HepG2 (cell line): ENCODE measurements at regions not wholly inside any gene's neighbourhood (a gene's known extent, or its start where the extent isn't known, plus 50 kb on each side); places are given as distances from the start of the nearest gene placed in this dataset.
"Not testable (repeated sequence)": the region's sequence is repeated elsewhere in the genome, so short reads cannot be mapped to it uniquely, and the experiment has no call there.

Experiments used
- ATAC-seq: fragments of 200-7000 bp; cut with Tn5 transposase; 3 replicates; pipeline ENCODE4 v1.9.1; 2020; ENCODE audit warnings: mild to moderate bottlenecking, moderate library complexity
- BruUV-seq: library from RNA; stranded (reverse); fragments of 400-500 nt; replicated peaks from 2 replicates; lab custom pipeline; 2021; lab: Mats Ljungman, UMichigan
- CTCF ChIA-PET: fragments of 300-600 bp; formaldehyde crosslinking; extraction: SDS; loops from one replicate; lab custom pipeline; 2021; ENCODE audit warnings: low total read pairs, inconsistent platforms, low intra/inter-chr PET ratio; lab: Yijun Ruan, JAX
- POLR2A ChIA-PET: fragments of 350-600 bp; sonication (Branson Sonifier 250); formaldehyde crosslinking; loops from one replicate; lab custom pipeline; 2020; ENCODE audit warnings: antibody characterized with exemption, inconsistent platforms; lab: Yijun Ruan, JAX
- DNase-seq: peaks from one replicate; pipeline ENCODE4 v3.0.0-alpha.2; 2015; ENCODE audit warnings: low spot score
- FAIRE-seq: peaks from 3 replicates; lab custom pipeline; 2011; peaks lifted over from hg19 to GRCh38; lab: Jason Lieb, UNC
- H2AFZ ChIP-seq: one replicate; pipeline ENCODE4 v1.6.1; 2011; ENCODE audit warnings: low read length, inconsistent platforms
- H3K27ac ChIP-seq: fragments of 300-600 bp; 3 replicates; pipeline ENCODE4 v1.8.0; 2011; ENCODE audit warnings: mixed run types, mild to moderate bottlenecking, mixed read lengths, low read length, inconsistent platforms; ENCODE audit not compliant: insufficient read depth; ENCODE audit errors: extremely low read length
- H3K27me3 ChIP-seq, 2 experiments: fragments of 200-600 bp in 1 of 2; 2 replicates in 1 of 2; 3 replicates in 1 of 2; pipeline versions ENCODE4 v1.6.0 to v1.8.0; 2011; ENCODE audit warnings: low read length in 2 of 2, mild to moderate bottlenecking in 2 of 2, moderate library complexity in 2 of 2, inconsistent platforms in 1 of 2; ENCODE audit not compliant: insufficient read depth in 2 of 2, control insufficient read depth in 1 of 2
- H3K36me3 ChIP-seq, 2 experiments: fragments of 200-600 bp in 1 of 2; replicated peaks in 1 of 2; 2 replicates in 1 of 2; 3 replicates in 1 of 2; pipeline versions ENCODE4 v1.5.1 to v1.8.0; 2011; ENCODE audit warnings: low read length in 2 of 2, inconsistent platforms in 1 of 2; ENCODE audit not compliant: insufficient read depth in 2 of 2, control insufficient read depth in 1 of 2
- H3K4me1 ChIP-seq: 2 replicates; pipeline ENCODE4 v1.5.1; 2012; ENCODE audit warnings: low read length, inconsistent platforms; ENCODE audit not compliant: insufficient read depth
- H3K4me2 ChIP-seq: 2 replicates; pipeline ENCODE4 v1.6.0; 2011; ENCODE audit warnings: low read depth, low read length, inconsistent platforms
- H3K4me3 ChIP-seq, 3 experiments: fragments of 200-600 bp in 1 of 3; sonication (generic), shearing (Covaris generic) in 1 of 3; replicated peaks in 1 of 3; 2 replicates each; pipeline ENCODE4 v1.5.1; 2011 to 2016; ENCODE audit warnings: low read length in 3 of 3, inconsistent platforms in 2 of 3, low read depth in 2 of 3, mild to moderate bottlenecking in 2 of 3, control low read depth in 1 of 3, mixed read lengths in 1 of 3; ENCODE audit not compliant: insufficient read depth in 1 of 3
- H3K79me2 ChIP-seq: one replicate; pipeline ENCODE4 v1.6.1; 2011; ENCODE audit warnings: low read length, inconsistent platforms; ENCODE audit not compliant: insufficient read depth
- H3K9ac ChIP-seq: 2 replicates; pipeline ENCODE4 v1.6.0; 2011; ENCODE audit warnings: mild to moderate bottlenecking, low read depth, low read length, inconsistent platforms; ENCODE audit not compliant: insufficient read depth
- H3K9me3 ChIP-seq: 2 replicates; pipeline ENCODE4 v1.5.1; 2012; ENCODE audit warnings: mild to moderate bottlenecking, low read length
- H4K20me1 ChIP-seq: 2 replicates; pipeline ENCODE4 v1.6.0; 2011; ENCODE audit warnings: inconsistent platforms, mild to moderate bottlenecking, low read length, moderate library complexity; ENCODE audit not compliant: insufficient read depth
- ZNF12 ChIP-seq: sonication (generic); formaldehyde crosslinking; IDR thresholded peaks from 2 replicates; pipeline ENCODE4 v1.5.0; 2020; ENCODE audit warnings: missing genetic modification reagents
- WGBS: methylation state at CpG from one replicate; pipeline ENCODE4 v1.1.6; 2017; ENCODE audit warnings: low lambda C conversion rate; 5-methylcytosine and 5-hydroxymethylcytosine counted together
- in situ Hi-C: cut with HindIII; loops from 2 replicates; pipeline ENCODE4 v1.10.0; 2017; ENCODE audit warnings: low pct_unique_long_range_greater_than_20kb; ENCODE audit not compliant: extremely low pct_ligation_motif_present
- intact Hi-C: fragments of 100-400 bp; cut with micrococcal nuclease; formaldehyde crosslinking; loops from one replicate; pipeline ENCODE4 v1.10.0; 2022; ENCODE audit not compliant: unreplicated experiment
- TF ChIP-seq, protein P1 (sequence below), 2 experiments: sonication (generic) in 1 of 2; formaldehyde crosslinking in 1 of 2; IDR thresholded peaks; 2 replicates each; pipeline versions ENCODE4 v1.4.0 to v1.6.1; 2018 to 2020; ENCODE audit warnings: missing genetic modification reagents in 2 of 2, borderline replicate concordance in 1 of 2, low read depth in 1 of 2, mild to moderate bottlenecking in 1 of 2, missing biosample characterization in 1 of 2
- TF ChIP-seq, protein P2 (sequence below): sonication (generic); formaldehyde crosslinking; IDR thresholded peaks from 2 replicates; pipeline ENCODE4 v1.8.0; 2022; ENCODE audit warnings: missing genetic modification reagents, mild to moderate bottlenecking, inconsistent platforms, borderline replicate concordance
- TF ChIP-seq, protein P3 (sequence below): sonication (generic); formaldehyde crosslinking; IDR thresholded peaks from 2 replicates; pipeline ENCODE4 v1.5.0; 2020; ENCODE audit warnings: mild to moderate bottlenecking, missing genetic modification reagents, borderline replicate concordance

DNA sequence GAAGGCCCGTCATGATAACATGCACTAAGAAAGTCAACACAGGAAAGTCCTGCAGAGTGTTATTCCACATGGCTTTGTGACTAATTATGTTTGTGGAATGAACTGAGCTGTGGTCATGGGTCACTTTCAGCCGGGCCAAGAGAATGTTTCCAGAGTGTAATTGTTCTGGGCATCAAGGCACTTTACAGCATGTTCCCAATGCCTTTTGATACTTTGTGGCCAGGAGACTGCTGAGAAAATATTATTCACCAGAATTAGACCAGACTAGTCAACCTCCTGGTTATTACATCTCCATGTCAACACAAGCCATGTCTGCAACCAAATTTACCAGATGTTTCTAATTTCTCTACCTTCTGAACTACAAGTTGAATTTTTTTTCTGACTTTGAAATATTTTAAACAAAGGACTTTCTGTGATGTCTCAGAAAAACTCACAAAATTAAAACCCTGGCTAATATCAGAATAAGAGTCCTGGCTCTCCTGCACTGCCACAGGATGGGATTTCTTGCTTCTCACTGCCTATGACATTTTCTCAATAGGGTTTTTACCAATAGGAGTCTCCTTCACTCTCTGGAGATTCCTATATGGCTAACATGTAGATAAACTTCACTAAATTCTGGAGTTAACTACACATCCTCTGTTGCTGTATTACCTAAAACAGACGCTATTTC lies 90.6 kb upstream of the WDR75 start (continued):
- TF ChIP-seq, protein P1, sequence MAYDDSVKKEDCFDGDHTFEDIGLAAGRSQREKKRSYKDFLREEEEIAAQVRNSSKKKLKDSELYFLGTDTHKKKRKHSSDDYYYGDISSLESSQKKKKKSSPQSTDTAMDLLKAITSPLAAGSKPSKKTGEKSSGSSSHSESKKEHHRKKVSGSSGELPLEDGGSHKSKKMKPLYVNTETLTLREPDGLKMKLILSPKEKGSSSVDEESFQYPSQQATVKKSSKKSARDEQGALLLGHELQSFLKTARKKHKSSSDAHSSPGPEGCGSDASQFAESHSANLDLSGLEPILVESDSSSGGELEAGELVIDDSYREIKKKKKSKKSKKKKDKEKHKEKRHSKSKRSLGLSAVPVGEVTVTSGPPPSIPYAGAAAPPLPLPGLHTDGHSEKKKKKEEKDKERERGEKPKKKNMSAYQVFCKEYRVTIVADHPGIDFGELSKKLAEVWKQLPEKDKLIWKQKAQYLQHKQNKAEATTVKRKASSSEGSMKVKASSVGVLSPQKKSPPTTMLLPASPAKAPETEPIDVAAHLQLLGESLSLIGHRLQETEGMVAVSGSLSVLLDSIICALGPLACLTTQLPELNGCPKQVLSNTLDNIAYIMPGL (CRISPR knock-in tag; IDR thresholded peaks at IDR 0.05; ENCODE audit: borderline replicate concordance in 1 of 2, low read depth in 1 of 2), result no peak
- TF ChIP-seq, protein P2, sequence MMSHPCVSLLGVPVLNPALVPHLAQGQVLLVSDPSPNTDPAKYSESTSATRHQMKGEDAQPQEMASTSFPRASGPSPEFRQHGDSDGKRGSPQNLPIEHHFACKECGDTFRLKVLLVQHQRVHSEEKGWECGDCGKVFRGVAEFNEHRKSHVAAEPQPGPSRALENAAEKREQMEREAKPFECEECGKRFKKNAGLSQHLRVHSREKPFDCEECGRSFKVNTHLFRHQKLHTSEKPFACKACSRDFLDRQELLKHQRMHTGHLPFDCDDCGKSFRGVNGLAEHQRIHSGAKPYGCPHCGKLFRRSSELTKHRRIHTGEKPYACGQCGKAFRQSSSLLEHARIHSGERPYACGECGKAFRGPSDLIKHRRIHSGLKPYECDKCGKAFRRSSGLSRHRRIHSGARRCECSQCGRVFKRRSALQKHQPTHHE (CRISPR knock-in tag), result no peak
- TF ChIP-seq ZNF12, result no peak
- TF ChIP-seq, protein P3, sequence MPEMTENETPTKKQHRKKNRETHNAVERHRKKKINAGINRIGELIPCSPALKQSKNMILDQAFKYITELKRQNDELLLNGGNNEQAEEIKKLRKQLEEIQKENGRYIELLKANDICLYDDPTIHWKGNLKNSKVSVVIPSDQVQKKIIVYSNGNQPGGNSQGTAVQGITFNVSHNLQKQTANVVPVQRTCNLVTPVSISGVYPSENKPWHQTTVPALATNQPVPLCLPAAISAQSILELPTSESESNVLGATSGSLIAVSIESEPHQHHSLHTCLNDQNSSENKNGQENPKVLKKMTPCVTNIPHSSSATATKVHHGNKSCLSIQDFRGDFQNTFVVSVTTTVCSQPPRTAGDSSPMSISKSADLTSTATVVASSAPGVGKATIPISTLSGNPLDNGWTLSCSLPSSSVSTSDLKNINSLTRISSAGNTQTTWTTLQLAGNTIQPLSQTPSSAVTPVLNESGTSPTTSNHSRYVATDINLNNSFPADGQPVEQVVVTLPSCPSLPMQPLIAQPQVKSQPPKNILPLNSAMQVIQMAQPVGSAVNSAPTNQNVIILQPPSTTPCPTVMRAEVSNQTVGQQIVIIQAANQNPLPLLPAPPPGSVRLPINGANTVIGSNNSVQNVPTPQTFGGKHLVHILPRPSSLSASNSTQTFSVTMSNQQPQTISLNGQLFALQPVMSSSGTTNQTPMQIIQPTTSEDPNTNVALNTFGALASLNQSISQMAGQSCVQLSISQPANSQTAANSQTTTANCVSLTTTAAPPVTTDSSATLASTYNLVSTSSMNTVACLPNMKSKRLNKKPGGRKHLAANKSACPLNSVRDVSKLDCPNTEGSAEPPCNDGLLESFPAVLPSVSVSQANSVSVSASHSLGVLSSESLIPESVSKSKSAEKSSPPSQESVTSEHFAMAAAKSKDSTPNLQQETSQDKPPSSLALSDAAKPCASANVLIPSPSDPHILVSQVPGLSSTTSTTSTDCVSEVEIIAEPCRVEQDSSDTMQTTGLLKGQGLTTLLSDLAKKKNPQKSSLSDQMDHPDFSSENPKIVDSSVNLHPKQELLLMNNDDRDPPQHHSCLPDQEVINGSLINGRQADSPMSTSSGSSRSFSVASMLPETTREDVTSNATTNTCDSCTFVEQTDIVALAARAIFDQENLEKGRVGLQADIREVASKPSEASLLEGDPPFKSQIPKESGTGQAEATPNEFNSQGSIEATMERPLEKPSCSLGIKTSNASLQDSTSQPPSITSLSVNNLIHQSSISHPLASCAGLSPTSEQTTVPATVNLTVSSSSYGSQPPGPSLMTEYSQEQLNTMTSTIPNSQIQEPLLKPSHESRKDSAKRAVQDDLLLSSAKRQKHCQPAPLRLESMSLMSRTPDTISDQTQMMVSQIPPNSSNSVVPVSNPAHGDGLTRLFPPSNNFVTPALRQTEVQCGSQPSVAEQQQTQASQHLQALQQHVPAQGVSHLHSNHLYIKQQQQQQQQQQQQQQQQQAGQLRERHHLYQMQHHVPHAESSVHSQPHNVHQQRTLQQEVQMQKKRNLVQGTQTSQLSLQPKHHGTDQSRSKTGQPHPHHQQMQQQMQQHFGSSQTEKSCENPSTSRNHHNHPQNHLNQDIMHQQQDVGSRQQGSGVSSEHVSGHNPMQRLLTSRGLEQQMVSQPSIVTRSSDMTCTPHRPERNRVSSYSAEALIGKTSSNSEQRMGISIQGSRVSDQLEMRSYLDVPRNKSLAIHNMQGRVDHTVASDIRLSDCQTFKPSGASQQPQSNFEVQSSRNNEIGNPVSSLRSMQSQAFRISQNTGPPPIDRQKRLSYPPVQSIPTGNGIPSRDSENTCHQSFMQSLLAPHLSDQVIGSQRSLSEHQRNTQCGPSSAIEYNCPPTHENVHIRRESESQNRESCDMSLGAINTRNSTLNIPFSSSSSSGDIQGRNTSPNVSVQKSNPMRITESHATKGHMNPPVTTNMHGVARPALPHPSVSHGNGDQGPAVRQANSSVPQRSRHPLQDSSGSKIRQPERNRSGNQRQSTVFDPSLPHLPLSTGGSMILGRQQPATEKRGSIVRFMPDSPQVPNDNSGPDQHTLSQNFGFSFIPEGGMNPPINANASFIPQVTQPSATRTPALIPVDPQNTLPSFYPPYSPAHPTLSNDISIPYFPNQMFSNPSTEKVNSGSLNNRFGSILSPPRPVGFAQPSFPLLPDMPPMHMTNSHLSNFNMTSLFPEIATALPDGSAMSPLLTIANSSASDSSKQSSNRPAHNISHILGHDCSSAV (CRISPR knock-in tag), result no peak
- TF ChIP-seq, all 625 proteins: peak for 0

DNA sequence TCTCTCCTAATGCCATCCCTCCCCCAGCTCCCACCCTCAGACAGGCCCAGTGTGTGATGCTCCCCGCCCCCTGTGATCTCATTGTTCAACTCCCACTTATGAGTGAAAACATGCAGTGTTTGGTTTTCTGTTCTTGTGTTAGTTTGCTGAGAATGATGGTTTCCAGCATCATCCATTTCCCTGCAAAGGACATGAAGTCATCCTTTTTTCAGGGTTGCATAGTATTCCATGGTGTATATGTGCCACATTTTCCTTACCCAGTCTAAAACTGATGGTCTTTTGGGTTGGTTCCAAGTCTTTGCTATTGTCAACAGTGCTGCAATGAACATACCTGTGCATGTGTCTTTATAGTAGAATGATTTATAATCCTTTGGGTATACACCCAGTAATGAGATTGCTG lies 89.3 kb upstream of the WDR75 start:
- intact Hi-C loops, H3K4me2 ChIP-seq, CTCF ChIA-PET, POLR2A ChIA-PET, H3K4me3 ChIP-seq, FAIRE-seq, H2AFZ ChIP-seq, H3K9me3 ChIP-seq, H3K4me1 ChIP-seq, in situ Hi-C loops, H3K79me2 ChIP-seq, ATAC-seq, H3K9ac ChIP-seq, BruUV-seq, DNase-seq, H3K27ac ChIP-seq, H3K36me3 ChIP-seq, H3K27me3 ChIP-seq, H4K20me1 ChIP-seq: not testable (repeated sequence)
- 37% methylated on average over 1 of the region's 1 CpG for WGBS
